Uterus (tissue), 3 donors: ENCODE measurements at regions not wholly inside any gene's neighbourhood (a gene's known extent, or its start where the extent isn't known, plus 50 kb on each side); places are given as distances from the start of the nearest gene placed in this dataset.
A peak's percentile ranks its signal among the peaks of the same experiment; 100 is the strongest.

ENCODE experiments used
- DNase-seq, 2 donors: peaks; one replicate each; pipeline ENCODE4 v3.0.0-alpha.2; 2019 to 2020
- H3K27ac ChIP-seq, 2 donors: fragments of 200-600 bp; sonication (generic); 1 replicate in 1 of 2; 2 replicates in 1 of 2; pipeline ENCODE4 v1.5.1; 2016 to 2018
- H3K27me3 ChIP-seq, 2 donors: fragments of 200-600 bp; sonication (generic); one replicate each; pipeline ENCODE4 v1.5.1; 2018 to 2019; ENCODE audit warnings: control low read depth in 1 of 2
- H3K36me3 ChIP-seq, 2 donors: fragments of 200-600 bp; sonication (generic); one replicate each; pipeline ENCODE4 v1.5.1; 2019; ENCODE audit warnings: control low read depth in 1 of 2
- H3K4me1 ChIP-seq, 2 donors: fragments of 200-600 bp; sonication (generic); one replicate each; pipeline ENCODE4 v1.5.1; 2018 to 2019; ENCODE audit warnings: control low read depth in 1 of 2
- H3K4me3 ChIP-seq, 2 donors: fragments of 200-600 bp; sonication (generic); 1 replicate in 1 of 2; 2 replicates in 1 of 2; pipeline ENCODE4 v1.5.1; 2018 to 2019; ENCODE audit warnings: mild to moderate bottlenecking in 1 of 2
- H3K9me3 ChIP-seq, 2 donors: fragments of 200-600 bp; sonication (generic); one replicate each; pipeline ENCODE4 v1.5.1; 2019; ENCODE audit warnings: control low read depth in 1 of 2
- CTCF ChIP-seq, 4 experiments: fragments of 200-600 bp in 2 of 4; fragments of 450-650 bp in 2 of 4; sonication (generic) in 2 of 4; IDR thresholded peaks; one replicate each; pipeline ENCODE4 v1.5.1; 2016 to 2019; ENCODE audit warnings: antibody characterized with exemption in 4 of 4, mild to moderate bottlenecking in 2 of 4, moderate library complexity in 1 of 4
- POLR2A ChIP-seq, 2 donors: fragments of 450-650 bp; IDR thresholded peaks; one replicate each; pipeline ENCODE4 v1.6.1; 2016; ENCODE audit warnings: antibody characterized with exemption in 2 of 2, mild to moderate bottlenecking in 1 of 2, moderate library complexity in 1 of 2
- intact Hi-C: fragments of 100-400 bp; cut with DNase I; formaldehyde crosslinking; loops from one replicate; pipeline ENCODE4 v1.15.1; 2023; ENCODE audit warnings: low total_unique reads
- donor health status: DM: yes; HTN: yes; CAD: no.

GRCh38 chr11:28730889-28731288, 622.7 kb downstream of the METTL15 start:
- Histone ChIP-seq H3K4me1 (no peaks in the 10 kb centered on the region), H3K27me3 (no peaks in the 10 kb centered on the region), H3K27ac (no peak overlapping the region), H3K4me3 (no peak overlapping the region), H3K36me3 (no peaks in the 10 kb centered on the region), H3K9me3 (no peaks in the 10 kb centered on the region)
- intact Hi-C loops: no loop called here
- no peak for DNase-seq
- no peak for TF ChIP-seq POLR2A (IDR thresholded peaks at IDR 0.05)
- no peak for TF ChIP-seq CTCF (IDR thresholded peaks at IDR 0.05)

- Histone ChIP-seq H3K36me3 (no peaks in the 10 kb centered on the region), H3K27me3 (no peaks in the 10 kb centered on the region), H3K27ac (no peak overlapping the region), H3K9me3 (no peaks in the 10 kb centered on the region), H3K4me1 (no peaks in the 10 kb centered on the region), H3K4me3 (no peak overlapping the region)
- TF ChIP-seq POLR2A (IDR thresholded peaks at IDR 0.05): no peak
- no peak for TF ChIP-seq CTCF (IDR thresholded peaks at IDR 0.05)
- intact Hi-C loops: no loop called here
- no peak for DNase-seq
Measured at GRCh38 chr11:28730336-28730735, 622.1 kb downstream of the METTL15 start.

- H3K27ac ChIP-seq: no peak overlapping the region
- no peaks in the 10 kb centered on the region for H3K9me3 ChIP-seq
- no peaks in the 10 kb centered on the region for H3K27me3 ChIP-seq
- TF ChIP-seq CTCF (IDR thresholded peaks at IDR 0.05) (no peak), POLR2A (IDR thresholded peaks at IDR 0.05) (no peak)
- H3K4me1 ChIP-seq: no peaks in the 10 kb centered on the region
- H3K36me3 ChIP-seq: no peaks in the 10 kb centered on the region
- intact Hi-C loops: no loop called here
- no peak overlapping the region for H3K4me3 ChIP-seq
- peak in 1 of 2 donors; percentile 13 for DNase-seq
Measured at GRCh38 chr11:28729339-28729738, 621.2 kb downstream of the METTL15 start.

GRCh38 chr11:28728666-28729065, 620.5 kb downstream of the METTL15 start:
- H3K4me1 ChIP-seq: no peaks in the 10 kb centered on the region
- DNase-seq: no peak
- H3K27ac ChIP-seq: no peak overlapping the region
- no peak for TF ChIP-seq POLR2A (IDR thresholded peaks at IDR 0.05)
- TF ChIP-seq CTCF (IDR thresholded peaks at IDR 0.05): no peak
- H3K4me3 ChIP-seq: no peak overlapping the region
- intact Hi-C loops: no loop called here
- no peaks in the 10 kb centered on the region for H3K9me3 ChIP-seq
- H3K27me3 ChIP-seq: no peaks in the 10 kb centered on the region
- no peaks in the 10 kb centered on the region for H3K36me3 ChIP-seq

GRCh38 chr11:28727254-28727653, 619.1 kb downstream of the METTL15 start:
- H3K9me3 ChIP-seq: no peaks in the 10 kb centered on the region
- no peaks in the 10 kb centered on the region for H3K27me3 ChIP-seq
- no peak for TF ChIP-seq POLR2A (IDR thresholded peaks at IDR 0.05)
- TF ChIP-seq CTCF (IDR thresholded peaks at IDR 0.05): no peak
- H3K36me3 ChIP-seq: no peaks in the 10 kb centered on the region
- DNase-seq: no peak
- intact Hi-C loops: no loop called here
- H3K4me1 ChIP-seq: no peaks in the 10 kb centered on the region
- H3K4me3 ChIP-seq: no peak overlapping the region
- no peak overlapping the region for H3K27ac ChIP-seq
